SK-N-MC (cell line): ENCODE measurements at regions not wholly inside any gene's neighbourhood (a gene's known extent, or its start where the extent isn't known, plus 50 kb on each side); places are given as distances from the start of the nearest gene placed in this dataset.

Experiments used
- DNase-seq: peaks from one replicate; pipeline ENCODE4 v3.0.0-alpha.2; 2011; ENCODE audit warnings: low read depth, low spot score
- H3K27ac ChIP-seq: fragments of 200-600 bp; sonication (generic); 2 replicates; pipeline ENCODE4 v1.5.1; 2016; ENCODE audit warnings: mixed run types
- H3K36me3 ChIP-seq: fragments of 200-600 bp; sonication (generic); 2 replicates; pipeline ENCODE4 v1.6.1; 2017; ENCODE audit warnings: antibody characterized with exemption, low read length, mixed read lengths; ENCODE audit not compliant: insufficient read depth
- H3K4me3 ChIP-seq: fragments of 200-600 bp; sonication (generic); 2 replicates; pipeline ENCODE4 v1.5.1; 2016
- H3K9ac ChIP-seq: fragments of 200-600 bp; sonication (generic); 2 replicates; pipeline ENCODE4 v1.8.0; 2017; ENCODE audit warnings: mixed run types, mixed read lengths; ENCODE audit not compliant: insufficient read length
- H3K9me3 ChIP-seq: fragments of 200-600 bp; sonication (generic); 2 replicates; pipeline ENCODE4 v1.6.1; 2017; ENCODE audit warnings: low read depth, mild to moderate bottlenecking, antibody characterized with exemption, low read length, moderate library complexity, mixed read lengths
- EZH2 ChIP-seq: fragments of 200-600 bp; sonication (generic); IDR thresholded peaks from one replicate; pipeline ENCODE4 v1.6.1; 2017; ENCODE audit warnings: antibody characterized with exemption
- FOXP2 ChIP-seq: optimal IDR thresholded peaks from 2 replicates; pipeline ENCODE3; 2011; ENCODE audit warnings: mild to moderate bottlenecking, moderate library complexity; ENCODE audit not compliant: insufficient read depth; ENCODE audit errors: extremely low read length, control extremely low read depth
- POLR2AphosphoS5 ChIP-seq: IDR thresholded peaks from 2 replicates; pipeline ENCODE4 v1.6.1; 2012; ENCODE audit warnings: mild to moderate bottlenecking, low read depth, low read length, borderline replicate concordance

- Histone ChIP-seq H3K36me3 (no peaks in the 10 kb centered on the region), H3K27ac (no peak overlapping the region), H3K4me3 (no peak overlapping the region), H3K9me3 (no peaks in the 10 kb centered on the region), H3K9ac (no peak overlapping the region)
- no peak for TF ChIP-seq EZH2
- no peak for TF ChIP-seq FOXP2
- TF ChIP-seq POLR2AphosphoS5 = no peak
- DNase-seq = no peak
Measured at GRCh38 chr2:125679903-125680302, 976.1 kb upstream of the GYPC start.

GRCh38 chr2:125680809-125681208 is 975.1 kb upstream of the GYPC start:
- TF ChIP-seq POLR2AphosphoS5 = no peak
- TF ChIP-seq EZH2 = no peak
- TF ChIP-seq FOXP2 = no peak
- no peaks in the 10 kb centered on the region for H3K9me3 ChIP-seq
- no peak overlapping the region for H3K27ac ChIP-seq
- no peak for DNase-seq
- H3K36me3 ChIP-seq = no peaks in the 10 kb centered on the region
- H3K4me3 ChIP-seq = no peak overlapping the region
- no peak overlapping the region for H3K9ac ChIP-seq

- Histone ChIP-seq H3K9me3 (no peaks in the 10 kb centered on the region), H3K9ac (no peak overlapping the region), H3K27ac (no peak overlapping the region), H3K36me3 (no peaks in the 10 kb centered on the region), H3K4me3 (no peak overlapping the region)
- DNase-seq = no peak
- TF ChIP-seq FOXP2 = no peak
- TF ChIP-seq POLR2AphosphoS5 = no peak
- no peak for TF ChIP-seq EZH2
Measured at GRCh38 chr2:125681576-125681975, 974.4 kb upstream of the GYPC start.

GRCh38 chr2:125681976-125682805 is 973.8 kb upstream of the GYPC start:
- H3K36me3 ChIP-seq = no peaks in the 10 kb centered on the region
- no peak overlapping the region for H3K27ac ChIP-seq
- no peak overlapping the region for H3K4me3 ChIP-seq
- TF ChIP-seq FOXP2 (no peak), EZH2 (no peak), POLR2AphosphoS5 (no peak)
- no peak for DNase-seq
- no peaks in the 10 kb centered on the region for H3K9me3 ChIP-seq
- H3K9ac ChIP-seq = no peak overlapping the region

- DNase-seq = no peak
- no peaks in the 10 kb centered on the region for H3K36me3 ChIP-seq
- H3K9ac ChIP-seq = no peak overlapping the region
- H3K4me3 ChIP-seq = no peak overlapping the region
- TF ChIP-seq EZH2 (no peak), POLR2AphosphoS5 (no peak), FOXP2 (no peak)
- no peaks in the 10 kb centered on the region for H3K9me3 ChIP-seq
- no peak overlapping the region for H3K27ac ChIP-seq
Measured at GRCh38 chr2:125684256-125684655, 971.7 kb upstream of the GYPC start.

GRCh38 chr2:125684932-125685331 is 971.0 kb upstream of the GYPC start:
- H3K9ac ChIP-seq = no peak overlapping the region
- no peak for DNase-seq
- H3K36me3 ChIP-seq = no peaks in the 10 kb centered on the region
- TF ChIP-seq POLR2AphosphoS5 = no peak
- TF ChIP-seq FOXP2 = no peak
- no peak for TF ChIP-seq EZH2
- H3K9me3 ChIP-seq = no peaks in the 10 kb centered on the region
- no peak overlapping the region for H3K4me3 ChIP-seq
- H3K27ac ChIP-seq = no peak overlapping the region

GRCh38 chr2:125696560-125696959 is 959.4 kb upstream of the GYPC start:
- H3K9ac ChIP-seq = no peak overlapping the region
- H3K36me3 ChIP-seq = no peaks in the 10 kb centered on the region
- H3K9me3 ChIP-seq = no peaks in the 10 kb centered on the region
- TF ChIP-seq POLR2AphosphoS5 (no peak), FOXP2 (no peak), EZH2 (no peak)
- DNase-seq = no peak
- H3K27ac ChIP-seq = no peak overlapping the region
- no peak overlapping the region for H3K4me3 ChIP-seq

GRCh38 chr2:125698280-125698679 is 957.7 kb upstream of the GYPC start:
- no peak overlapping the region for H3K9ac ChIP-seq
- TF ChIP-seq FOXP2 (no peak), POLR2AphosphoS5 (no peak), EZH2 (no peak)
- no peak overlapping the region for H3K27ac ChIP-seq
- DNase-seq = no peak
- H3K4me3 ChIP-seq = no peak overlapping the region
- H3K9me3 ChIP-seq = no peaks in the 10 kb centered on the region
- H3K36me3 ChIP-seq = no peaks in the 10 kb centered on the region
